ENCODE measurements at regions not wholly inside any gene's neighbourhood (a gene's known extent, or its start where the extent isn't known, plus 50 kb on each side); places are given as distances from the start of the nearest gene placed in this dataset.
"Not testable (repeated sequence)": the region's sequence is repeated elsewhere in the genome, so short reads cannot be mapped to it uniquely, and the experiment has no call there.

GRCh38 chr16:88164196-88165039, 213.2 kb downstream of the BANP start:
- DNase-seq (ENCODE audit: low spot score), result not testable (repeated sequence)

DNA sequence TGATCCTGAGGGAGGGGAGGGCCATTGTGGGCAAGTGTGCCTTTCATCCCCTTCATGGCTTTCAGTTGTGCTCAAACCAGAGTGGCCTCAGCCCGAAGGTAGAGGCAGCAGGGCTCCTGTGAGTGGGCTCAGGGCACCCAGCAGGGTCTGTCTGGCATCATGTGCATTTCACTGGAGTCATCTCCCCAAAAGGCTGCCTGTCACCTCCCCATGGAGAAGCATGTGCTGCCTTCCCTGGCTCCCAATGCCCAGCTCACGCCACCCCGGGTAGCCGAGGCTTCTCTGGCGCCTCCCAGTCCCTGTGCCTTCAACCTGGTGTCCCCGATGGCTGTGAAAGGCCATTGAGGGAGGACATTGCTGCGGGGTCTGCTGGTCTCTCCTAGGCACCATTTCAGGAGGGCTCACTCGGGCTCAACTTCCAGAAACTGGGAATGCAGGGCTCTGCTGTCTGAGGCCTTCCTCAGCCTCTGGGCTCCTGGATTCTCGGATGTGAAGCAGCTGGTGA, 213.9 kb downstream of the BANP start:
- not testable (repeated sequence) for DNase-seq (ENCODE audit: low spot score)

- not testable (repeated sequence) for DNase-seq (ENCODE audit: low spot score)
Observed at GRCh38 chr16:88165683-88166082, 214.4 kb downstream of the BANP start.

DNA sequence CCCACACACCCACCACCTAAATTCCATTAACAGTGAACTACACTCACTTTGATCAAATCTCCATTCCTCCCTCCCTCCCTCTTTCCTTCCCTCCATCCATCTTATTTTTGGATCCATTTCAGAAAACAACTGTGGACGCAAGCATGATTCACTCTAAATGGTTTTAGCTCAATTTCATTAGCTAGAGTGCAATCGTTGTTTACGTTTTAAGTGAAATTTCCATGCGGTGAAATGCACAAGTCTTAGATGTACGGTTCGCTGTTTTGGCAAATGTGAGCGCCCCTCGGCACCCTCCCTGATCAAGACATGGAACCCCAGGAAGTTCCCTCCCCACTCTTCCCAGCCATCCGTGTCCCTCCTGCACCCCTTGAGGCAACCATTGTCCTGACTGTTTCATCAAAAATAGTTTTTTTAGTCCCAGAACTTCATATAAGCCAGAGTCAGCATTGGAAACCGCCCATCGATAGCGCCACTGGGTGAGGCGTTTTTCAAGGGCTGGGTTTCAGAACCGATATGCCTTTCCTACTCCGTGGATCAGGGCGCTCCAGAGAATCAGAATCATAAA, 215.1 kb downstream of the BANP start:
- DNase-seq (ENCODE audit: low spot score), result not testable (repeated sequence)

- not testable (repeated sequence) for DNase-seq (ENCODE audit: low spot score)
Observed at GRCh38 chr16:88167798-88168556, 214.8 kb upstream of the ZNF469 start.

DNA sequence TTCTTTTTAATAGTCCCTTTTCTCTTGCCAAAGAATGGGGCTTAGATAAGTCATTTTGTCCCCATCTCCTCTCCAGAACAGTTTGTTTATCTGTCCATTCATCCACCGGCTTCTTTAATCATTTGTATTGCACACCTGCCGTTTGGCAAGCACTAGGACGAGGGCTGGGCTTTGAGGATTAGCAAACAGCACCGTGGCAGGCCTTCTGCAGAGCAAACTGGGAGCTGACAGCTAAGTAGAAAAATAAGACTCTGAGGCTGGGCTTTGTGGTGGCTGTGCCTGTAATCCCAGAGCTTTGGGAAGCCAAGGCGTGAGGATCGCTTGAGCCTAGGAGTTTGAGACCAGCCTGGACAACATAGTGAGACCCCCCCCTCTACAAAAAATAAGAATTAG, 214.2 kb upstream of the ZNF469 start:
- DNase-seq (ENCODE audit: low spot score), result not testable (repeated sequence)

GRCh38 chr16:88169136-88169830, 213.5 kb upstream of the ZNF469 start:
- not testable (repeated sequence) for DNase-seq (ENCODE audit: low spot score)

DNA sequence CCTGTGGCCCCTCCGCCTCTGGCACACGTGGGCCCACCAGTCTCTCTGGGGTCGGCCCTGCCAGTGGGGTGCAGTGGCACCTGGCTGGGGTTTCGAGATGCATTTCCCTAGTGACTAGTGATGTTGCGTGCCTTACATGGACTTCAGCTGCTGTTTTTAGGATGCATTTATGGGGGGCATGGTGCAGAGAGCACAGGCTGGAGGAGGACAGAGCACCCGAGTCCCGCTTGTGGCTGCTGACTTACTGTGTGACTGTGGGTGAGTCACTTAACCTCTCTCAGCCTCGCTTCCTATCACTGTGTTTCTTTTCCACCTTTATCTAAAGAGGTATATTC, 213.0 kb upstream of the ZNF469 start:
- not testable (repeated sequence) for DNase-seq (ENCODE audit: low spot score)

DNA sequence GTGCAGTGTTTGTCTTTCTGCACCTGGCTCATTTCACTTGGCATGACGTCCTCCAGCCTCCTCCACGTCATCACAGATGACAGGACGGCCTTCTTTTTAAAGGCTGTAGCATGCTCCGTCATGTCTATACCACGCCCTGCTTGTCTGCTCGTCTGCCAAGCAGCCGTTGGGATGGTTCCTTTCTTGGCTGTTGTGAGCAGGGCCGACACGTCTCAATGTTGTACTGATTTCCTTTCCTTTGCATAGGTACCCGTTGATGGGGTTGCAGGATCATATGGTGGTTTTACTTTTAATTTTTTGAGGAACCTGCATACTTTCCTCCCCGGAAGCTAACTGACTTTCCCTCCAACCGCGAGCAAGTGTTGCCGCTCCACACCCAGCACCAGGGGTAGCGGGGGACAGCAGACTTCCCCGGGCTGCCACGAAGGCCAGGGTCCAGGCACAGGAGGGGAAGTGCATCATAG, 212.2 kb upstream of the ZNF469 start:
- no peak for DNase-seq (ENCODE audit: low spot score)

- DNase-seq (ENCODE audit: low spot score), result not testable (repeated sequence)
Observed at GRCh38 chr16:88171126-88171525, 211.6 kb upstream of the ZNF469 start.

- not testable (repeated sequence) for DNase-seq (ENCODE audit: low spot score)
Observed at GRCh38 chr16:88176184-88176583, 206.6 kb upstream of the ZNF469 start.

- DNase-seq (ENCODE audit: low spot score), result not testable (repeated sequence)
Observed at GRCh38 chr16:88176591-88177180, 206.1 kb upstream of the ZNF469 start.

- not testable (repeated sequence) for DNase-seq (ENCODE audit: low spot score)
Observed at GRCh38 chr16:88178251-88178650, 204.5 kb upstream of the ZNF469 start.

- not testable (repeated sequence) for DNase-seq (ENCODE audit: low spot score)
Observed at GRCh38 chr16:88178896-88179295, 203.9 kb upstream of the ZNF469 start.

DNA sequence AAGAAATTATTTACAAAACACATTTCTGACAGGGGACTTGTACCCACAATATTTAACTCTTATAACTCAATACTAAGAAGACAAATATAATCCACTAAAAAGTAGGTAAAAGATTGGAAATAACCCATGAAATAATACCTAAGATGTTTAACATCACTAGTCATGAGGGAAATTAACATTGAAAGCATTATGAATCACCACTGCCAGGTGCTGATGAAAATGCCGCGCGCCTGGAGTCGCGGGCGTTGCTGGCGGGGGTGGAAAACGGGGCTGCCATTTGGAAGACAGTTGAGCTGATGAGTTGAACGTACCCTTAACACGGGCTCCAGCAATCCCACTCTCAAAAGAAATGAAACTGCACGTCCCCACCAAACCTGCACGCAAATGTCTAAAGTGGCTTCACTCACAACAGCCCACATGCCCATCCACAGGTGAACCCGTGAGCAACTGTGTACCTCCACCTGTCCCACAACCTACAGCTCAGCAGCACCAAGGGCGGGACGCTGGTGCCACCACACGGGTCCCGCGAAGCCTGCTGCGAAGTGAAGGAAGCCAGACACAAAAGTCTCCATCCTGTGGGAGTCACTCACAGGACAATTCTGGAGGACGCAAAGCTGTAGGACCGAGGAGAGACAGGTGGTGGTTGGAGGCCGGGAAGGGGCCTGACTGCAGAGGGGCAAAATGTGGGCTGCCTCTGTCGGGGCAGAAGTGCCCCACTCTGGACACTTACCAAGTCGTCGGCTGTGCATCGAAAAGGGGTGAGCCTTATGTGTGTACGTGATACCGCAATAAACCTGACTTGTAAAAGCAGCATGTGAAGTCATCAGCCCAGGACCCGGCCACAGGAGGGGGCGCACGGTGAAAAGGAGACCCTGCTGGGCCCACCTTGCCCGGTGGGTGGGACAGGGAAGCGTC, 199.5 kb upstream of the ZNF469 start:
- DNase-seq (ENCODE audit: low spot score), result not testable (repeated sequence)

DNA sequence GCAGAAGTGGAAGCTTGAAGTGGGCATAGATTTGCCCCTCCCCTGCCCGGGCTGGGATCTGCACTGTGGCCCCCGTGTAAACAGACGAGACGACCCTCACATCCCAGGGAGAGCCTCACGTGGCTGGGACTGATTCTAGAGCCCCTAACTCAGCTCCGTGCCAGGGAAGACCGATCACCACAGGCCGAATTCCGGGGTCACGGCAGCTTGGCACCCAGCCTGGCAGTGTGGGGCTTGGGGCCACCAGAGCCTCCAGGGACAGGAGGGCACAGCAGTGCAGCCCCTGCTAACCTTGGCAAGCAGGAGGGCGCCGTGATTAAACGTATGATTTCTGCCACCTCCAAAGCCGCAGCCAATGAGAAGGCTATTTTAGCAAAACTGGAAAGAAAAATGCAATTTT, 198.7 kb upstream of the ZNF469 start:
- not testable (repeated sequence) for DNase-seq (ENCODE audit: low spot score)

- DNase-seq (ENCODE audit: low spot score), result not testable (repeated sequence)
Observed at GRCh38 chr16:88184566-88185355, 198.0 kb upstream of the ZNF469 start.

GRCh38 chr16:88185406-88185805, 197.4 kb upstream of the ZNF469 start:
- DNase-seq (ENCODE audit: low spot score), result not testable (repeated sequence)
